Calu3 (cell line): ENCODE measurements at regions not wholly inside any gene's neighbourhood (a gene's known extent, or its start where the extent isn't known, plus 50 kb on each side); places are given as distances from the start of the nearest gene placed in this dataset.

Experiments
- BruUV-seq: library from RNA; stranded (reverse); fragments of 400-500 nt; replicated peaks from 2 replicates; lab custom pipeline; 2021; lab: Mats Ljungman, UMichigan
- CTCF ChIA-PET: fragments of 300-600 bp; sonication (Branson Sonifier 250); formaldehyde crosslinking; loops from one replicate; lab custom pipeline; 2022; ENCODE audit warnings: antibody characterized with exemption; lab: Charles Lee
- DNase-seq: peaks from one replicate; pipeline ENCODE4 v3.0.0; 2022
- H3K27ac Mint-ChIP-seq: one replicate; pipeline ENCODE4 v1.8.0; 2022; ENCODE audit warnings: mixed read lengths; ENCODE audit not compliant: unreplicated experiment
- H3K27me3 Mint-ChIP-seq: one replicate; pipeline ENCODE4 v1.8.0; 2022; ENCODE audit warnings: mixed read lengths; ENCODE audit not compliant: unreplicated experiment
- H3K36me3 Mint-ChIP-seq: one replicate; pipeline ENCODE4 v1.8.0; 2022; ENCODE audit warnings: mild to moderate bottlenecking, moderate library complexity, mixed read lengths; ENCODE audit not compliant: insufficient read depth, unreplicated experiment
- H3K4me1 Mint-ChIP-seq: one replicate; pipeline ENCODE4 v1.8.0; 2022; ENCODE audit warnings: mild to moderate bottlenecking, low read depth, mixed read lengths; ENCODE audit not compliant: unreplicated experiment
- H3K4me3 Mint-ChIP-seq: one replicate; pipeline ENCODE4 v1.8.0; 2022; ENCODE audit warnings: mild to moderate bottlenecking, low read depth, moderate library complexity, mixed read lengths; ENCODE audit not compliant: unreplicated experiment
- H3K9me3 Mint-ChIP-seq: one replicate; pipeline ENCODE4 v1.8.0; 2022; ENCODE audit warnings: low read depth, mixed read lengths; ENCODE audit not compliant: unreplicated experiment
- intact Hi-C: fragments of 100-400 bp; cut with micrococcal nuclease; formaldehyde crosslinking; loops from one replicate; pipeline ENCODE4 v1.10.0; 2022; ENCODE audit not compliant: unreplicated experiment
- TF ChIP-seq, protein P1 (sequence below): fragments of 200-600 bp; IDR thresholded peaks from one replicate; pipeline ENCODE4 v1.8.0; 2022; ENCODE audit warnings: antibody characterized with exemption; ENCODE audit not compliant: unreplicated experiment

GRCh38 chr1:68551459-68551858 lies 54.6 kb upstream of the DEPDC1 start:
- Mint-ChIP-seq H3K27ac (peak overlapping the region; percentile 78), H3K4me3 (no peak overlapping the region), H3K27me3 (no peaks in the 10 kb centered on the region), H3K36me3 (no peaks in the 10 kb centered on the region), H3K9me3 (peaks cover 8% of the 10 kb centered on the region), H3K4me1 (peaks cover 24% of the 10 kb centered on the region)
- TF ChIP-seq, protein P1, sequence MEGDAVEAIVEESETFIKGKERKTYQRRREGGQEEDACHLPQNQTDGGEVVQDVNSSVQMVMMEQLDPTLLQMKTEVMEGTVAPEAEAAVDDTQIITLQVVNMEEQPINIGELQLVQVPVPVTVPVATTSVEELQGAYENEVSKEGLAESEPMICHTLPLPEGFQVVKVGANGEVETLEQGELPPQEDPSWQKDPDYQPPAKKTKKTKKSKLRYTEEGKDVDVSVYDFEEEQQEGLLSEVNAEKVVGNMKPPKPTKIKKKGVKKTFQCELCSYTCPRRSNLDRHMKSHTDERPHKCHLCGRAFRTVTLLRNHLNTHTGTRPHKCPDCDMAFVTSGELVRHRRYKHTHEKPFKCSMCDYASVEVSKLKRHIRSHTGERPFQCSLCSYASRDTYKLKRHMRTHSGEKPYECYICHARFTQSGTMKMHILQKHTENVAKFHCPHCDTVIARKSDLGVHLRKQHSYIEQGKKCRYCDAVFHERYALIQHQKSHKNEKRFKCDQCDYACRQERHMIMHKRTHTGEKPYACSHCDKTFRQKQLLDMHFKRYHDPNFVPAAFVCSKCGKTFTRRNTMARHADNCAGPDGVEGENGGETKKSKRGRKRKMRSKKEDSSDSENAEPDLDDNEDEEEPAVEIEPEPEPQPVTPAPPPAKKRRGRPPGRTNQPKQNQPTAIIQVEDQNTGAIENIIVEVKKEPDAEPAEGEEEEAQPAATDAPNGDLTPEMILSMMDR = no peak
- BruUV-seq = no TSS peak
- CTCF ChIA-PET = interaction anchor here (0.7 to 0.9 kb wide), 2 partner anchors 56 to 419 kb away, joined by 3 read pairs; no protein-coding TSS in a partner anchor
- no peak for DNase-seq
- intact Hi-C loops = loop anchor here (1.0 kb wide), 1 partner anchor 54 kb away; the partner anchor contains the start of gene DEPDC1

- no TSS peak for BruUV-seq
- TF ChIP-seq, protein P1 = no peak
- no peak for DNase-seq
- Mint-ChIP-seq H3K4me1 (peaks cover 11% of the 10 kb centered on the region), H3K27me3 (no peaks in the 10 kb centered on the region), H3K4me3 (no peak overlapping the region), H3K36me3 (no peaks in the 10 kb centered on the region), H3K27ac (no peak overlapping the region), H3K9me3 (peaks cover 2% of the 10 kb centered on the region)
- CTCF ChIA-PET = no interaction called here
- intact Hi-C loops = no loop called here
These were observed 61.6 kb upstream of the DEPDC1 start for GRCh38 chr1:68558321-68559026.

DNA sequence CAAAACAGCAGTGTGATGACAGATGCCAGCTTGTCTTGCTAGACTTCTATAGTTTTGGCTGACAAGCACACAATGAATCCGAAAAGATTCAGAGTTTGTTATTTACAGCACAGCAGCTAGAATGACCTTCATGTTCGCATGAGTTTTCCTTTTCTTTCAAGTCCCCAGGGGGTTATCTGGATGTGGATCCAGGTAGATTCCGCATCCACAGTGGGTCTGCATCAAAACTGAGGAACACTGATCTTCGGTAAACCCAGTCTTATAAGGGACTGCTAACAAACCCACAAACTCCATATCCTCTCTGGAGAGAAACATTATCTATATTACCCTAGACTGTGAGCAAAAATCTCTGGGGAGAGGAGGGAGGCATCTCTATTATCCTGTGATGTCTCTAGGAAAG lies 69.0 kb upstream of the DEPDC1 start:
- H3K27me3 Mint-ChIP-seq = no peaks in the 10 kb centered on the region
- no TSS peak for BruUV-seq
- intact Hi-C loops = no loop called here
- H3K36me3 Mint-ChIP-seq = no peaks in the 10 kb centered on the region
- CTCF ChIA-PET = no interaction called here
- TF ChIP-seq, protein P1 = no peak
- H3K9me3 Mint-ChIP-seq = peaks cover 2% of the 10 kb centered on the region
- no peak overlapping the region for H3K27ac Mint-ChIP-seq
- no peak overlapping the region for H3K4me3 Mint-ChIP-seq
- H3K4me1 Mint-ChIP-seq = no peaks in the 10 kb centered on the region
- DNase-seq = no peak

GRCh38 chr1:68570871-68571270 lies 74.0 kb upstream of the DEPDC1 start:
- CTCF ChIA-PET = no interaction called here
- intact Hi-C loops = loop anchor here (5.0 kb wide), 1 partner anchor 74 kb away; the partner anchor contains the start of gene DEPDC1
- Mint-ChIP-seq H3K4me1 (no peaks in the 10 kb centered on the region), H3K4me3 (no peak overlapping the region), H3K36me3 (no peaks in the 10 kb centered on the region), H3K27me3 (no peaks in the 10 kb centered on the region), H3K9me3 (peaks cover 2% of the 10 kb centered on the region), H3K27ac (no peak overlapping the region)
- BruUV-seq = no TSS peak
- DNase-seq = no peak
- TF ChIP-seq, protein P1 = no peak
